Activated naive CD4-positive, alpha-beta T cell treated with anti-CD3 and anti-CD28 coated beads for 36 hours (primary cell): ENCODE measurements at regions not wholly inside any gene's neighbourhood (a gene's known extent, or its start where the extent isn't known, plus 50 kb on each side); places are given as distances from the start of the nearest gene placed in this dataset.
A peak's percentile ranks its signal among the peaks of the same experiment; 100 is the strongest.

ENCODE experiments used
- CTCF ChIA-PET: fragments of 350-600 bp; sonication (Branson Sonifier 250); formaldehyde crosslinking; loops from one replicate; lab custom pipeline; 2021; ENCODE audit warnings: antibody characterized with exemption; lab: Charles Lee
- DNase-seq: peaks from one replicate; pipeline ENCODE4 v3.0.0-alpha.2; 2020
- H3K27ac Mint-ChIP-seq: one replicate; pipeline ENCODE4 v1.8.0; 2021; ENCODE audit warnings: mild to moderate bottlenecking, mixed read lengths
- H3K27me3 Mint-ChIP-seq: one replicate; pipeline ENCODE4 v1.8.0; 2021; ENCODE audit warnings: low read depth, mixed read lengths
- H3K36me3 Mint-ChIP-seq: one replicate; pipeline ENCODE4 v1.8.0; 2021; ENCODE audit warnings: low read depth, mixed read lengths
- H3K4me1 Mint-ChIP-seq: one replicate; pipeline ENCODE4 v1.8.0; 2021; ENCODE audit warnings: low read depth, mixed read lengths
- H3K4me3 Mint-ChIP-seq: one replicate; pipeline ENCODE4 v1.8.0; 2021; ENCODE audit warnings: mild to moderate bottlenecking, moderate library complexity, mixed read lengths
- H3K9me3 Mint-ChIP-seq: one replicate; pipeline ENCODE4 v1.8.0; 2021; ENCODE audit warnings: mixed read lengths
- intact Hi-C: fragments of 100-400 bp; cut with micrococcal nuclease; formaldehyde crosslinking; loops from one replicate; pipeline ENCODE4 v1.15.1; 2023

- intact Hi-C loops: loop anchor here (2.0 kb wide), 1 partner anchor 219 kb away; no protein-coding TSS in a partner anchor
- Mint-ChIP-seq H3K27me3 (no peaks in the 10 kb centered on the region), H3K9me3 (no peaks in the 10 kb centered on the region), H3K27ac (no peak overlapping the region), H3K4me1 (no peaks in the 10 kb centered on the region), H3K4me3 (no peak overlapping the region), H3K36me3 (no peaks in the 10 kb centered on the region)
- DNase-seq: no peak
- CTCF ChIA-PET: interaction anchor here (0.7 to 0.8 kb wide), 2 partner anchors 117 to 220 kb away, joined by 3 to 6 read pairs; no protein-coding TSS in a partner anchor
Observed at GRCh38 chr2:126748188-126748760, 92.3 kb downstream of the GYPC start.

GRCh38 chr2:126748929-126749518, 93.1 kb downstream of the GYPC start:
- no peaks in the 10 kb centered on the region for H3K9me3 Mint-ChIP-seq
- CTCF ChIA-PET: interaction anchor here (1.2 kb wide), 1 partner anchor 266 kb away, joined by 4 read pairs; no protein-coding TSS in a partner anchor
- no peaks in the 10 kb centered on the region for H3K36me3 Mint-ChIP-seq
- intact Hi-C loops: loop anchor here (2.0 kb wide), 1 partner anchor 220 kb away; no protein-coding TSS in a partner anchor
- no peak for DNase-seq
- H3K4me3 Mint-ChIP-seq: no peak overlapping the region
- peaks cover under 1% of the 10 kb centered on the region for H3K4me1 Mint-ChIP-seq
- no peaks in the 10 kb centered on the region for H3K27me3 Mint-ChIP-seq
- H3K27ac Mint-ChIP-seq: no peak overlapping the region

GRCh38 chr2:126749537-126749936, 93.6 kb downstream of the GYPC start:
- Mint-ChIP-seq H3K9me3 (no peaks in the 10 kb centered on the region), H3K4me3 (no peak overlapping the region), H3K27me3 (no peaks in the 10 kb centered on the region), H3K4me1 (peaks cover 4% of the 10 kb centered on the region), H3K36me3 (no peaks in the 10 kb centered on the region), H3K27ac (no peak overlapping the region)
- peak; percentile 44 for DNase-seq
- intact Hi-C loops: loop anchor here (2.0 kb wide), 1 partner anchor 221 kb away; no protein-coding TSS in a partner anchor
- CTCF ChIA-PET: interaction anchor here (1.2 kb wide), 1 partner anchor 266 kb away, joined by 4 read pairs; no protein-coding TSS in a partner anchor

GRCh38 chr2:126750506-126750905, 94.5 kb downstream of the GYPC start:
- Mint-ChIP-seq H3K36me3 (no peaks in the 10 kb centered on the region), H3K9me3 (no peaks in the 10 kb centered on the region), H3K27ac (no peak overlapping the region), H3K4me3 (no peak overlapping the region), H3K4me1 (peaks cover 5% of the 10 kb centered on the region), H3K27me3 (no peaks in the 10 kb centered on the region)
- no peak for DNase-seq
- intact Hi-C loops: no loop called here
- CTCF ChIA-PET: interaction anchor here (1.2 kb wide), 1 partner anchor 267 kb away, joined by 4 read pairs; no protein-coding TSS in a partner anchor

- intact Hi-C loops: no loop called here
- CTCF ChIA-PET: no interaction called here
- no peak for DNase-seq
- Mint-ChIP-seq H3K36me3 (no peaks in the 10 kb centered on the region), H3K4me3 (no peak overlapping the region), H3K4me1 (peaks cover 5% of the 10 kb centered on the region), H3K27me3 (no peaks in the 10 kb centered on the region), H3K9me3 (no peaks in the 10 kb centered on the region), H3K27ac (no peak overlapping the region)
Observed at GRCh38 chr2:126751477-126751876, 95.5 kb downstream of the GYPC start.

- H3K4me1 Mint-ChIP-seq: peaks cover 5% of the 10 kb centered on the region
- intact Hi-C loops: no loop called here
- CTCF ChIA-PET: no interaction called here
- H3K4me3 Mint-ChIP-seq: no peak overlapping the region
- no peak overlapping the region for H3K27ac Mint-ChIP-seq
- no peaks in the 10 kb centered on the region for H3K9me3 Mint-ChIP-seq
- H3K36me3 Mint-ChIP-seq: no peaks in the 10 kb centered on the region
- no peak for DNase-seq
- H3K27me3 Mint-ChIP-seq: no peaks in the 10 kb centered on the region
Observed at GRCh38 chr2:126752876-126753275, 96.9 kb downstream of the GYPC start.

GRCh38 chr2:126753501-126754212, 97.7 kb downstream of the GYPC start:
- H3K27ac Mint-ChIP-seq: no peak overlapping the region
- intact Hi-C loops: no loop called here
- no peak overlapping the region for H3K4me3 Mint-ChIP-seq
- H3K27me3 Mint-ChIP-seq: no peaks in the 10 kb centered on the region
- H3K4me1 Mint-ChIP-seq: peaks cover 5% of the 10 kb centered on the region
- H3K36me3 Mint-ChIP-seq: no peaks in the 10 kb centered on the region
- DNase-seq: no peak
- no peaks in the 10 kb centered on the region for H3K9me3 Mint-ChIP-seq
- CTCF ChIA-PET: no interaction called here

- Mint-ChIP-seq H3K4me3 (no peak overlapping the region), H3K27me3 (no peaks in the 10 kb centered on the region), H3K36me3 (no peaks in the 10 kb centered on the region), H3K27ac (no peak overlapping the region), H3K9me3 (no peaks in the 10 kb centered on the region), H3K4me1 (peaks cover 5% of the 10 kb centered on the region)
- intact Hi-C loops: no loop called here
- DNase-seq: no peak
- CTCF ChIA-PET: no interaction called here
Observed at GRCh38 chr2:126754240-126755004, 98.5 kb downstream of the GYPC start.

- Mint-ChIP-seq H3K27ac (no peak overlapping the region), H3K4me1 (peaks cover 10% of the 10 kb centered on the region), H3K27me3 (no peaks in the 10 kb centered on the region), H3K36me3 (no peaks in the 10 kb centered on the region), H3K4me3 (no peak overlapping the region), H3K9me3 (no peaks in the 10 kb centered on the region)
- DNase-seq: no peak
- CTCF ChIA-PET: interaction anchor here (1.2 kb wide), 1 partner anchor 21 kb away, joined by 3 read pairs; no protein-coding TSS in a partner anchor
- intact Hi-C loops: no loop called here
Observed at GRCh38 chr2:126756125-126756524, 100.2 kb downstream of the GYPC start.

GRCh38 chr2:126761256-126761980, 105.5 kb downstream of the GYPC start:
- CTCF ChIA-PET: interaction anchor here (0.6 to 0.8 kb wide), 2 partner anchors 16 to 98 kb away, joined by 3 to 4 read pairs; no protein-coding TSS in a partner anchor
- intact Hi-C loops: no loop called here
- no peak overlapping the region for H3K27ac Mint-ChIP-seq
- no peak for DNase-seq
- no peak overlapping the region for H3K4me3 Mint-ChIP-seq
- no peaks in the 10 kb centered on the region for H3K9me3 Mint-ChIP-seq
- H3K27me3 Mint-ChIP-seq: no peaks in the 10 kb centered on the region
- no peaks in the 10 kb centered on the region for H3K36me3 Mint-ChIP-seq
- peaks cover 42% of the 10 kb centered on the region for H3K4me1 Mint-ChIP-seq

- CTCF ChIA-PET: interaction anchor here (1.4 kb wide), 1 partner anchor 14 kb away, joined by 5 read pairs; no protein-coding TSS in a partner anchor
- H3K9me3 Mint-ChIP-seq: no peaks in the 10 kb centered on the region
- no peak overlapping the region for H3K4me3 Mint-ChIP-seq
- no peaks in the 10 kb centered on the region for H3K36me3 Mint-ChIP-seq
- peaks cover 45% of the 10 kb centered on the region for H3K4me1 Mint-ChIP-seq
- H3K27me3 Mint-ChIP-seq: no peaks in the 10 kb centered on the region
- H3K27ac Mint-ChIP-seq: peak overlapping the region; percentile 68
- intact Hi-C loops: no loop called here
- peak; percentile 58 for DNase-seq
Observed at GRCh38 chr2:126761981-126762878, 106.3 kb downstream of the GYPC start.
